Middle frontal gyrus (tissue), 1 donor: ENCODE measurements at regions not wholly inside any gene's neighbourhood (a gene's known extent, or its start where the extent isn't known, plus 50 kb on each side); places are given as distances from the start of the nearest gene placed in this dataset.
A peak's percentile ranks its signal among the peaks of the same experiment; 100 is the strongest.
"Not testable (repeated sequence)": the region's sequence is repeated elsewhere in the genome, so short reads cannot be mapped to it uniquely, and the experiment has no call there.

Source experiments
- DNase-seq: peaks from one replicate; pipeline ENCODE4 v3.0.0-alpha.2; 2015; ENCODE audit warnings: low spot score; ENCODE audit errors: extremely low spot score

DNA sequence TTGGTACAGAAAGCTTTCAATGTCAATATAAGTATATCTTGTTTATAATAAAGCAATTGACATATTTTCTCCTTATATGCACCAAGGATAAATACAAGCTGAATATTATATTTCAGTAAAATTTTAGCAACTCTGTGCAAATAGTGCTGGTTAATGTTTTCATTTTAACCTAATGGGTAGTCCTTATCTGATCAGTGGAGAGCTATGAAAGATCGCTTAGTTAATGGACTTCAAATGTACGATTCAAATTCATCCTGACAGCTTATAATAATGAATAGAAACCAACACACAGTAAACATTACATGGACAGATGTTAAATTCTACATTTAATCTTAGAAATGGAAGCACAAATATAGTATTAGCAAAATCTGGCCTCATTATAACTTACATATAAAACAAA, 1495.2 kb upstream of the C9orf72 start:
- no peak for DNase-seq

DNA sequence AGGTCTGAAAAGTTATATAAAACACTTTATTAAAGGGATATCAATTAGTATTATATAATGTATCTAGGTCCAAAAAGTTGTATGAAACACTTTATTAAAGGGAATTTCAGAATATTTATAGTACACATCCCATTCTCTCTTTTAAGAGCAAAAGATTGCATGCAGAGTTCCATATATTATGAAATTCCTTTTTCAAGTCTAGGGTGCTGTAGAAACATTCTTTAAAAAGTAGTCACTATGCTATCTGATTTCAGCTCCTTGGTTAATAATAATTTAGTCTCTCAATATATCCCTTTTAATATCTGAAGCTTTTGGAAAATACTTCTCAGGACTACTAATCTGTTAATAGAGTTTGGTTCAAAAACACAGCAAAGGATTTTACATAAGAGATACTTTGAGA, 1496.1 kb upstream of the C9orf72 start:
- peak; percentile 1 for DNase-seq

DNA sequence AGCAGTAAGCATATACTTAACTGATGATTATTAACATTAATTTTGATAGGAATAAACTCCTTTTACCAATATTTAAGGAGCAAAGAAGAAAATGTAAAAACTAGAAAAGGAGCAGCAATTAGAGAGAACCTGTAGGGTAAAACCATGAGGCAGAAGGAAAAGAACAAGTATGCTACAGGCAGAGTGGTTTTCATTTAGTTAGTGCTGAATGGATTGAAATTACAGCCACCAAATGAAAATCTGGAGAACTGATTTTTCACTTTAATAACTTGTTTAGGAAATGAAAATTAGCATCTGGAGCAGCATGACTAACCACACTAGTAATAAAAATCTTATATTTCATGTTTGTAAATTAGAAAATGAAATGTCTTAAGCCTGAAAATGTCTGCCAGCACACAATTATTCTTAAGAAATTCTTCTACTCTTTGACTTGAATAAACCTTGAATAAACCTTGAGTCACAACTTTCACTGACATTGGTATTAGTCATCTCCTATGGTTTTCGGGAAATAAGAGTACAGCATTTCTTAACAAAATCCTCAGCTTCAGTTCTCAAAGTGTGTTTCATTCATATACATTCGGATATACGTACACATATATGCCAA, 1504.9 kb upstream of the C9orf72 start:
- DNase-seq = peak; percentile 1

DNA sequence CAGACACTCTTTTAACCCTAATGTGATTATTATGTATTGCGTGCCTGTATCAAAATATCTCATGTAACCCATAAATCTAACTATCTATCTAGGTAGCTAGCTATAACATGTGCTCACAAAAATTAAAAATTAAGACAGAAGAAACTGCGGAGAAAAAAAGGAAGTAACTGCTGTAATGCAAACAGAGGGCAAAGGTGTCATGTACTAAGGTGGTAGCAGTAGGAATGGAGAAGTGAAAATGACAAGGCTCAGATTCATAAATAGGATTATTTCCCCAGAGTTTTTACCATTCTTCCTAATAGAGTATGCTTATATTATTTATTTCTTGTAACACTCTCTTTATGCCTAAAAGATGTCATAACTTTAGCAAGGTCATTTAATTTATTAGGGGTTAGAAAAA, 1527.5 kb upstream of the C9orf72 start:
- no peak for DNase-seq

DNA sequence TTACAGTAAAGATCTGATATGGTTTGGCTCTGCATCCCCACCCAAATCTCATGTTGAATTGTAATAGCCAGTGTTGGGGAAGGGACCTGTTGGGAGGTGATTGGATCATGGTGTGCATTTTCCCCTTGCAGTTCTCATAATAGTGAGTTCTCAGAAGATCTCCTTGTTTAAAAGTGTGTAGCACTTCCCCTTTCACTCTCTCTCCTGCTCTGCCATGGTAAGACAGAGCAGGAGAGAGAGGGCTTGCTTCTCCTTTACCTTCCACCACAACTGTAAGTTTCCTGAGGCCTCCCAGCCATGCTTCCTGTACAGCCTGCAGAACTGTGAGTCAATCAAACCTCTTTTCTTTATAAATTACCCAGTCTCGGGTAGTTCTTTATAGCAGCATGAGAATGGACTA, 1530.9 kb upstream of the C9orf72 start:
- not testable (repeated sequence) for DNase-seq

DNA sequence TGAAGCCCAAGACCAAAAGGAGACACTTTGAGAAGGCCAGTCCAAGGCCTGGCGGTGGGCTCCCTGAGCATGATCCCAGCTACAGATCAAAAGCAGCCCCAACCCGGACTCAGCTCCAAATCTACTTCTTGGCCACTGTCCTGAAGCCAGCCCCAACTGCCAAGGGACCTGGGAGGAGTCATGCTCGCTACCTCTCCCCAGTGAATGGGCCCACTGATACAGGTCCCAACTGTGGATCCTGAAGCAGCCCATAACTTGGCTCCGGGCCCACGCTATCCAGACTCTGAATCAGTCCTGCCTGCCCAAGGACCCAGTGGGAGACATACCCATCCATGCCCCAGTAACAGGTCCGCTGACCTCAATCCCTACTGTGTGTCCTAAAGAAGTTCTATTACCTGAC, 1545.3 kb upstream of the C9orf72 start:
- DNase-seq = no peak

DNA sequence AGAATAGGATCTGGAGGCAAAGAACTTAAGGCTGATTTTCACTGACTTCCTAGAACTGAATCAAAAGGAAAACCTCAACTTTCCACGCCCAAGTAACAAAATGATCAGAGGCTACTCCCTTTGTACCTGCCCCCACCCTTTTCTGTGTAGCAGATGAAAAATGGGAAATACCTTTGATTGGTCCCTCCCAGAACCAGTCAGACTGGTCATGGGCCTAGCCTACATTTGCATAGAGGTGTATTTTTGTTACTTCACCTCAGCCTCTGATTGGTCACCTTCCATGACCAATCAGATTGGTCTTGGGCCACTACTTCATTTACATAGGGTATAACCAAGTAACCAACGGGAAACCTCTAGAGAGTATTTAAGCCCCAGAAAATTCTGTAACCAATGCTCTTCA, 1553.5 kb upstream of the C9orf72 start:
- DNase-seq = no peak

DNA sequence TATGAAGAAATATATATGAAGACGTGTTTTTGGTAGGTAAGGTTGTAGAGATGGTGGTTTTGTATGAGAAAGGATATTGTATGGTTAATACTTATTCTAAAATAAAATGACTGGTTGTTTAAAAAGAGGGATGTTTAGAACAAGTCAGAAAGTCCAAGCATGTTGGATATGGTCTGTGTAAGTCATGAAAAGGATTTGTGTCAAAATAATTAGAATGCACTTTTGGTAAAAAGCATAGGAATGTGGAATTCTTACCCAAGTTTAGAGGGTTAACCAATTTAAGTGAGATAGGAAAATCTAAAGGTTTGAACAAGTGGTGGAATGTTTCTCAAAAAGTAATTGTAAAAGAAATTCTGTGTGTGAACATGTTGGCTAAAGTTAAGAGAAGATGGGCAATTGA, 1556.5 kb upstream of the C9orf72 start:
- DNase-seq = no peak

DNA sequence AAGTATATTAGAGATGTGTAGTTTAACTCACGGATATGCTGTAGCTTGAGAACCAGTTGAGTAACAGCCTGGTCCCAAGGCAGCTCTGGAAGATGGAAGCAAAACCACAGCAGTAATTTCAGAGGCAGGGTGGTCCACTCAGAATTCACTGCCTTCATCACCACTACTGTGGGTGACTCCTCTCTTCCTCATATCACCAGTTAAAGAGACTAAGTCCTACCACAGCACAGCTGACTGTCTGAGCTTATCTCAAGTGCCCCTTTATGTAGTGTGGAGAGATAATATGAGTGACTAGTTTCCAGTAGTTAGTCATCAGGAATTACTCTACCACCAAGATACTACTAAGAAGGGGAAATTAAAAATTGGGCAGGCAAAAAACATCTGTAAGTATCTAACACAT, 1571.2 kb upstream of the C9orf72 start:
- DNase-seq = no peak

DNA sequence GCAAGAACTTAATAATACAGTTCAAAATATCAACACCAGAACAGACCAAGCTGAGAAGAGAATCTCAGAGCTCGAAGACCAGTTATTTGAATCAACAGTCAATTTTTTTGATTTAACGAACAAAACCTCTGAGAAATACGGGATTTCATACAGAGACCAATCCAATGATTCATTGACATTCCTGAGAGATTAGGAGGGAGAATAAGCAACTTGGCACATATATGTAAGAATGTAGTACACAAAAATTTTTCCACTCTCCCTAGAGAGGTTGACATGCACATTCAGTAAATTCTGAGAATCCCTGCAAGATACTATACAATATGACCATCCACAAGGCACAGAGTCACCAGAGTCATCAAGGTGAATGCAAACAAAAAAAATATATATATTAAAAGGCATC, 1577.3 kb upstream of the C9orf72 start:
- DNase-seq = no peak

DNA sequence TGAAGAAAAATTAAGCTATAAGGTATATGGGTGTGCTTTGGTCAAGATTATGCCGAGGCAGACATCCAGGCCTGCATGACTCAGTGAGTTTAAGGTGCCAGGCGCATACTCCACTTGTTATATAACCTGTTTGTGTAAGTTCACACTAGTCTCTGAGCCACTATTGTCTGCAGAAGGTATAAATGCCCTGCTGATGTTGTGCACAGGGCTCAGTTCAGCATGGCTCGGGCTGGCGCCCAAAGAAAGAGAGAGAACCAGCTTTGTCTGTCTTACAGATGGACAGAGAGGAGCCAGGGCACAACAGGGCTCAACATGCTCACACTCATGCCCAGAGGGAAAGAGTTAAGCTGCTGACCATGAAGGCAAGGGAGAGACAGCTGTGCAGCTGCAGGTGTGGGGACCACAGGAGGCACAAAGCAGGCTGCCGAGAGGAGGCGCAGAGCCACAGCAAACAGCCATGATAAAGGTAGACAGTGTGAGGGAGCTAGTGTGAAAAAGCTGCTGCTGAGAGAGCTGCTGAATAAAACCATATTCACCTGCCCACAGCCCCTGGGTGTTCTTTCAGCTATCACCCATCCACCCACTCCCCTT, 1587.6 kb upstream of the C9orf72 start:
- no peak for DNase-seq

DNA sequence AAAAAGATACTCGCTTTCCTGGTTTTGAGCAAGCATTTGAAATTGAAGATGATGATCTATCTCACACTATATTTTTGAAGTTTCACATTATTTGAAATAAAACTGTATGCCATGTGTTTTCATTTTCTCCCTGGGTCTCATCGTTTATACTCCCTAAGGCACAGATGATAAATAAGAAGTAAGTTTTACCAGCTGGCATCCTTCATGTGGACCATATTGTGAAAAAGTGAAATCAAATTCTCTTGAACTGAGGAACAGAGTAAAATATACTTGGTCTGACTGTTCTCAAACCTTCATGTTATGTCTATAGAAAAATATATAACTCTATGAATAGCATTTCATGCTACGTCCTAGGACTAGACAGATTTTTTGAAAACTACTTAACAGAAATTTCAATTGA, 1600.9 kb upstream of the C9orf72 start:
- no peak for DNase-seq

DNA sequence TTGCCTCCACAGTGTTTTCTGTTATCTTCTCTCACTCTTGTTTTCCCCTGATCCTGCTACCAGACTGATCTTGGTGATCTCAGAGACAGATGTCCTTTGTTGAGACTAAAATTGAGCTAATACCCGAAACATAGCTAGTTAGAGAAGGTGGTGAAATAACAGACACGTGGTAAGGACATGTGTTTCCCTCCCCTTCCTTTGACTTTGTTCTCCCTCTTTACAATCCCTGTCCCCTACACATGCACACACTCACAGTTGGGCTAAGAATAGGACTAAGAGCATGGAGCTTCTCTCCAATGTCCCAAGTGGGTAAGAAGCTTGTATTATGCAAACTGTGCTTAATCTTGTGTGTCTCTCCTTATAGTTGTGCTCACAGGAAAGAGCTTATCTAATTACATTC, 1603.0 kb upstream of the C9orf72 start:
- no peak for DNase-seq

DNA sequence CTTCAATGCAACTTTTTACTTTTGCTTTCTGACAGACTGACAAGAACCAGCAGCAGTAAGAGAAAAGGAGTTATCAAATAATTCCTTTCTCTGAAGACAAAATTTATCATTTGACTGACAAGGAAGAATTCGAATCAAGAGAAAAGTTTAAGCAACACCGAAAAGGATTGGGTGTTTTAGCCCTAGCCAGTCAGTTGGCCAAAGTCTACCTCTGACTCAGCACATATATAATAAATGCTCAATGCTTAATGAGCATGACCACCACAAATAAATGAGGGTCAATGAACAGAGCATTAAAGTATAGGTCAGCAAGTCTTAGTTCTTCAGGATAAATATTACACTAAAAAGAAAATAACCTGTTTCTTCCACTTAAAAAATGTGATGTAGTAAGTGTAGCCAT, 1603.5 kb upstream of the C9orf72 start:
- no peak for DNase-seq

DNA sequence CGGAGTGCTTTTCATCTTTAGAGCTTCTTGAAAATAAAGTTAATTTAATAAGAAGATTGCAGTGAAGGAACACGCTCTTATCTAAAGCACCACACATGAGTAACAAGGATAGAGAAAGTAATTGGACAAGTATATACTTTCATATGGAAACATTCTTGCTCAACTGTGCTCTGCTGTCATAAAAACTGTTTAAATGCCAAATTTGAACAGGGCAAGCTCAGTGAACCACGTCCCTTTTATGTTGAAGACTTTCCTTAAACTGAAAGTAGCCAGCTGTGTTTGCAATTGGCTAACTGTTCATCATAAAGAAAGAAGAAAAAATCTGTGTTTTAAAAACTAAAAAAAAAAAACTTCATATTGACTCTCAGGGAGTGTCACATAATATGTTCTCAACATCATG, 1610.7 kb upstream of the C9orf72 start:
- DNase-seq = no peak

DNA sequence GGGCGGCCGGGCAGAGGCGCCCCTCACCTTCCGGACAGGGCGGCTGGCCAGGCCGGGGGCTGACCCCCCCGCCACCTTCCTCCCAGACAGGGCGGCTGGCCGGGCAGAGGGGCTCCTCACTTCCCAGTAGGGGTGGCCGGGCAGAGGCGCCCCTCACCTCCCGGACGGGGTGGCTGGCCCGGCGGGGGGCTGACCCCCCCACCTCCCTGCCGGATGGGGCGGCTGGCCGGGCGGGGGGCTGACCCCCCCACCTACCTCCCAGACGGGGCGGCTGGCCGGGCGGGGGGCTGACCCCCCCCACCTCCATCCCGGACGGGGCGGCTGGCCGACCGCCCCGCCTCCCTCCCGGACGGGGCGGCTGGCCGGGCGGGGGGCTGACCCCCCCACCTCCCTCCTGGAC, 1615.5 kb upstream of the C9orf72 start:
- not testable (repeated sequence) for DNase-seq

DNA sequence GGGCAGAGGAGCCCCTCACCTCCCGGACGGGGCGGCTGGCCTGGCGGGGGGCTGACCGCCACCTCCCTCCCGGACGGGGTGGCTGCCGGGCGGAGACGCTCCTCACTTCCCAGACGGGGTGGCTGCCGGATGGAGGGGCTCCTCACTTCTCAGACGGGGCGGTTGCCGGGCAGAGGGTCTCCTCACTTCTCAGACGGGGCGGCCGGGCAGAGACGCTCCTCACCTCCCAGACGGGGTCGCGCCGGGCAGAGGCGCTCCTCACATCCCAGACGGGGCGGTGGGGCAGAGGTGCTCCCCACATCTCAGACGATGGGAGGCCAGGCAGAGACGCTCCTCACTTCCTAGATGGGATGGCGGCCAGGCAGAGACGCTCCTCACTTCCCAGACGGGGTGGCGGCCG, 1615.9 kb upstream of the C9orf72 start:
- DNase-seq = not testable (repeated sequence)

DNA sequence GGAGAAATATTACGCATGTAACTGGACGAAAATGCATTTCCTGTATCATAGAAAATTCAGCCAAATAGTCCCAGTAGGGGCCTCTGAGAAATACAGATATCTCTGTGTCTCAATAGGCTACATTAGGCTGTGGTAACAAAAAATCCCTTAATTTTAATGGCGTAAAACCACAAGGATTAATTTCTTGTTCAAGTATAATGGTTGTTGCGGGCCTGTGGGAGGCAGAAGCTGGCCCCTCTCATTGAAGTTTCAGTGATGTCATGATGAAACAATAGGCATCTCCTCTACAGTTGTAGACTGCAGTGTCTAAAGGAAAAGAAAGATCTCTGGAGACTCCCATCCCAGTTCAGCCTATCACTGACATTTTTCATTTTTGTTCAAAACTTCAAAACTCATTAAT, 1625.6 kb upstream of the C9orf72 start:
- DNase-seq = no peak

DNA sequence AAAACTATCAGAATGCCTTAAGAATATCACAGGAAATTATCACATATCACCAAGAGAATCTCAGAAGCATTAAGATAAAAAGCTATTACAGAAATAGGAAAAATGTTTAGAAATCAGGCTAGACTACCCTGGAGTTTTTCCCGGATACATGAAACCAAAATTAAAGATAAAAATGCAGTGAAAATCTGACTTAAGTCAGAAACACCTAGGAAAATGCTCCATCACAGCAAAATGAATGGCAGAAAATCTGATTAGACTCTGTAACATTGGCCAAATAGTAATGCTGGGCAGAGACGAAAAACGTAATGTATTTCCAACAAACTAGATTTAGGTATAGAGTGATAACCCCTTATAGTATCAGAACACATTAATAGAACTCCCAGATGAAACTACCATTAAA, 1626.7 kb upstream of the C9orf72 start:
- DNase-seq = no peak

DNA sequence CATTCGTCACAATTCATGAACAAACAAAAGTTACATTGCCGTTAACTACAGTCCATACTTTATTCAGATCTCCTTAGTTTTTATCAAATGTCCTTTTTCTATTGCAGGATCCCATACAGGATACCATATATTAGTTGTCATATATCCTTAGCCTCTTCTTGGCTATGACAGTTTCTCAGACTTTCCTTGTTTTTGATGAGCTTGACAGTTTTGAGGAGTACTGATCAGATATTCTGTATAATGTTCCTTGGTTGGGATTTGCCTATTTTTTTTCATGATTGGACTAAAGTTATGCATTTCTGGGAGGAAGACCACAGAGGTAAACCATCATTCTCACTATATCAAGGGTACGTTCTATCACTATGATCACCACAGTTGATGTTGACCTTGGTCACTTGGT, 1627.4 kb upstream of the C9orf72 start:
- DNase-seq = no peak

DNA sequence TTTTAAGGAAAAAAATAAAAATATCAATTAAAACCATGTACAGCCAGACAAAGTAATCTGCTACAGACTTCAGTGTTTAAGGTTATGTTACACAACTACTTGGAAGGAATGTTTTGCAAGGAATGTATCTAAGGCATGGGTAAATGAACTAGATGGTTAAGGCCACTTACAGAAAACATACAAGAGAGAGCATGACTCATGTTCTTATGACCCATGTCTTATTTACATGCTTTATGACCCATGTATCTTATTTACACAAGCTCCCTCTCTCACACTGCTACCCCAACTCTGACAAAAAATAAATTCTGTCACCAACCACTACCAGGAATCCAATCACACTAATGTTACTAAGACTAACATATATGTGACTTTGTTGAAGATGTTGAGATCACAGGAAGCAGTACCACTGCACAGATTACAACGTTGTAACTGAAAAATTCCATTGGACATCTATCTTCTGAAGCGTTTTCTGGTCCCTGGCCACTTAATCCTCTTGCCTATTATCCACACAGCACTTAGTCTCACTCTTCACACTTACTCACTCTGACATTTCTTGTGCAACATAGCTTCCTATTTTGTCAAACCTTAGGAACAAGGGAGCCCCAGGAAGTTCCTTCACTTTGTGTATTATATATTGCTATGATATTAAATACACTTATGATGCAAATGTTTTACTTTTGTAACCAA, 1630.1 kb upstream of the C9orf72 start:
- DNase-seq = no peak

DNA sequence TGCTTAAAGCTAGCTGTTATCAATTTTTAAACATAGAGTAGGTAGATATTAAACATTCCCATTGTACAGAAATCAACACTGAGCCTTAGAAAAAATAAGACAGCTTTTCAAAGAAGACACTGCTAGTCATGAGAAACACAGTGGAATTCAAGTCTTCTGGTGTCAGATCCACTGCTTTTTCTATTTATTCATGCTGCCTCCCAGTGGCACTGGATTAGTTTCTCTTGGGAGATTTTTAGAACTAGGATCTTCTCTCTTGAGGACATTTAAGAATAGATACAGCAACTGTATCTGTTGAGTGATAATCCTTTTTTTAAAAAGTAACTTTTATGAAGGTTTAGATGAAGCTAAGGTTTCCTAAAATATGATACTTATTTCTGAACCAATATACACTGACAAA, 1635.4 kb upstream of the C9orf72 start:
- DNase-seq = no peak

DNA sequence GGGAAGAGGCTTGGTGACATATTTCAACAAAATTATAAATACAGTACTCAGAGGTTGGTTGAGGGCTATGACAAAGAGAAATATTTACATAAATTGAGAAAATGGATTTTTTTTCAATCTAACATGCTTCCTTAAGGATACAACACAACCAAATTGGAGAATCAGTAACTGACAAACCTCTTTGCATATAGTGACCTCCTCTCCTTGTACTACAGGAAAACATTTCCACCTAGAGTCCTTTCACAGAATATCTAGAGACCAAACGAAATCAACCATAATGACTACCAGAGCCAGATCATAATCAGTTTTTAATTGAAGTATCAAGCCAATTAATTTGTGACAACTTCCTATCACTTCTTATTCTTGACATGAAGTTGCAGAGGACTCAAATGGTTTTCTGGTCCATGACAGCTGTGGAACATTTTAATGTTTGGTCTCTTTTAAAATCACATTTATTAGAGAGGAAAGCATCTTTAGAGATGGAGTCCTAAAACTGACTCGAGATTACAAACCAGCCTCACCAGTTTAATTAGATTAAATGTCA, 1636.5 kb upstream of the C9orf72 start:
- DNase-seq = no peak
